ENCODE measurements at regions not wholly inside any gene's neighbourhood (a gene's known extent, or its start where the extent isn't known, plus 50 kb on each side); places are given as distances from the start of the nearest gene placed in this dataset.

DNA sequence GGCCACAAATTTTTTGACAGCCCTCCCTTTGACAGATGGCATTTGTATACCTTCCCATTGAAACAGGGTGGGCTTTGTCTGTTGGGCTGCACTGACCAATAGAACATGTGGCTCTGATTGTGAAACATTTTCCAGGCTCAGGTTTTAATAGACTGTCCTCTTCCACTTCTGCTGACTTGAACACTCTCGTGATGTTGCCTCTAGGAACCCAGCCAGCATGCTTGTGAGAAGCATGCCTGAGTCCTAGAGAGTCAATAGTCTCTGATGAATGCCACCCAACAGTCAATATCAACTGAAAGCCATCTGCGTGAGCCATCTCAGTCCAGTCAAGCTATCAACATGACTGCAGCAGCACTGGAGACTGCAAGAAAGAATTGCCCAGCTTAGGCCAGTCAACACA is 290.0 kb downstream of the SLC7A11 start:
- TF ChIP-seq POLR2AphosphoS5 (IDR thresholded peaks at IDR 0.05; ENCODE audit: insufficient read depth, low read depth, low read length) (no peak), MYC (IDR thresholded peaks at IDR 0.05; ENCODE audit: low read depth, low read length) (no peak), EZH2 (IDR thresholded peaks at IDR 0.05; ENCODE audit: borderline replicate concordance, low read depth, low read length, severe bottlenecking) (no peak), POLR2A (IDR thresholded peaks at IDR 0.05; ENCODE audit: low read depth, low read length) (no peak), FOS (IDR thresholded peaks at IDR 0.05; ENCODE audit: borderline replicate concordance, insufficient read depth, low read length) (no peak), JUN (IDR thresholded peaks at IDR 0.05; ENCODE audit: borderline replicate concordance, insufficient read depth, insufficient read length, low read depth) (no peak), GATA2 (IDR thresholded peaks at IDR 0.05; ENCODE audit: insufficient read depth, insufficient read length, low read depth, low read length) (no peak)
- TF ChIP-seq, protein P1, sequence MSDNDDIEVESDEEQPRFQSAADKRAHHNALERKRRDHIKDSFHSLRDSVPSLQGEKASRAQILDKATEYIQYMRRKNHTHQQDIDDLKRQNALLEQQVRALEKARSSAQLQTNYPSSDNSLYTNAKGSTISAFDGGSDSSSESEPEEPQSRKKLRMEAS (IDR thresholded peaks at IDR 0.05; ENCODE audit: insufficient read depth, insufficient read length) = no peak
- TF ChIP-seq, protein P2, sequence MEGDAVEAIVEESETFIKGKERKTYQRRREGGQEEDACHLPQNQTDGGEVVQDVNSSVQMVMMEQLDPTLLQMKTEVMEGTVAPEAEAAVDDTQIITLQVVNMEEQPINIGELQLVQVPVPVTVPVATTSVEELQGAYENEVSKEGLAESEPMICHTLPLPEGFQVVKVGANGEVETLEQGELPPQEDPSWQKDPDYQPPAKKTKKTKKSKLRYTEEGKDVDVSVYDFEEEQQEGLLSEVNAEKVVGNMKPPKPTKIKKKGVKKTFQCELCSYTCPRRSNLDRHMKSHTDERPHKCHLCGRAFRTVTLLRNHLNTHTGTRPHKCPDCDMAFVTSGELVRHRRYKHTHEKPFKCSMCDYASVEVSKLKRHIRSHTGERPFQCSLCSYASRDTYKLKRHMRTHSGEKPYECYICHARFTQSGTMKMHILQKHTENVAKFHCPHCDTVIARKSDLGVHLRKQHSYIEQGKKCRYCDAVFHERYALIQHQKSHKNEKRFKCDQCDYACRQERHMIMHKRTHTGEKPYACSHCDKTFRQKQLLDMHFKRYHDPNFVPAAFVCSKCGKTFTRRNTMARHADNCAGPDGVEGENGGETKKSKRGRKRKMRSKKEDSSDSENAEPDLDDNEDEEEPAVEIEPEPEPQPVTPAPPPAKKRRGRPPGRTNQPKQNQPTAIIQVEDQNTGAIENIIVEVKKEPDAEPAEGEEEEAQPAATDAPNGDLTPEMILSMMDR (IDR thresholded peaks at IDR 0.05; ENCODE audit: extremely low read depth in 1 of 2, insufficient read depth in 1 of 2, low read depth in 1 of 2, low read length in 2 of 2) = no peak
- no peaks in the 10 kb centered on the region for H3K9me1 ChIP-seq (replicated peaks; ENCODE audit: control insufficient read depth, extremely low read depth, insufficient read depth, low read length)
- no TSS peak for BruUV-seq (replicated peaks)
- ChIA-PET CTCF (no interaction called here), POLR2A (no interaction called here)
- H3K27ac ChIP-seq (ENCODE audit: insufficient read depth, low read depth, low read length) = no peak overlapping the region
- no peak overlapping the region for H3K9ac ChIP-seq (replicated peaks; ENCODE audit: extremely low read depth, insufficient read depth, low read length)
- H3K4me1 ChIP-seq (ENCODE audit: control insufficient read depth, extremely low read depth, insufficient read depth, low read length) = no peaks in the 10 kb centered on the region
- no peak overlapping the region for H3K4me2 ChIP-seq (ENCODE audit: insufficient read depth, low read length)
- H3K27me3 ChIP-seq (ENCODE audit: control insufficient read depth in 2 of 2, insufficient read depth in 2 of 2, low read length in 2 of 2) = no peaks in the 10 kb centered on the region
- no peak overlapping the region for H3K4me3 ChIP-seq (replicated peaks in 1 of 3; ENCODE audit: insufficient read depth in 1 of 3, low read depth in 1 of 3, low read length in 3 of 3)
- dilution Hi-C loops (cut with MboI; ENCODE audit: extremely low pct_ligation_motif_present, low sequenced_read_pairs) (no loop called here), intact Hi-C loops (cut with micrococcal nuclease) (no loop called here)
- FAIRE-seq = no peak
- H3K9me3 ChIP-seq (replicated peaks; ENCODE audit: control insufficient read depth, insufficient read depth, low read length) = no peaks in the 10 kb centered on the region
- no peak overlapping the region for H2AFZ ChIP-seq (ENCODE audit: low read depth, low read length)
- no peaks in the 10 kb centered on the region for H3K79me2 ChIP-seq (ENCODE audit: control insufficient read depth, insufficient read depth, low read length)
- no peaks in the 10 kb centered on the region for H4K20me1 ChIP-seq (replicated peaks; ENCODE audit: control insufficient read depth, extremely low read depth, insufficient read depth, low read length)
- no peaks in the 10 kb centered on the region for H3K36me3 ChIP-seq (ENCODE audit: control insufficient read depth in 2 of 2, extremely low read depth in 1 of 2, insufficient read depth in 2 of 2, low read length in 2 of 2)
- no peak for DNase-seq (ENCODE audit: low read depth, low spot score)

All from endothelial cell of umbilical vein (primary cell).